HepG2 (cell line): ENCODE measurements at regions not wholly inside any gene's neighbourhood (a gene's known extent, or its start where the extent isn't known, plus 50 kb on each side); places are given as distances from the start of the nearest gene placed in this dataset.

Experiments used
- ATAC-seq: fragments of 200-7000 bp; cut with Tn5 transposase; 3 replicates; pipeline ENCODE4 v1.9.1; 2020; ENCODE audit warnings: mild to moderate bottlenecking, moderate library complexity
- BruUV-seq: library from RNA; stranded (reverse); fragments of 400-500 nt; replicated peaks from 2 replicates; lab custom pipeline; 2021; lab: Mats Ljungman, UMichigan
- CTCF ChIA-PET: fragments of 300-600 bp; formaldehyde crosslinking; extraction: SDS; loops from one replicate; lab custom pipeline; 2021; ENCODE audit warnings: low total read pairs, inconsistent platforms, low intra/inter-chr PET ratio; lab: Yijun Ruan, JAX
- POLR2A ChIA-PET: fragments of 350-600 bp; sonication (Branson Sonifier 250); formaldehyde crosslinking; loops from one replicate; lab custom pipeline; 2020; ENCODE audit warnings: antibody characterized with exemption, inconsistent platforms; lab: Yijun Ruan, JAX
- DNase-seq: peaks from one replicate; pipeline ENCODE4 v3.0.0-alpha.2; 2015; ENCODE audit warnings: low spot score
- FAIRE-seq: peaks from 3 replicates; lab custom pipeline; 2011; peaks lifted over from hg19 to GRCh38; lab: Jason Lieb, UNC
- H2AFZ ChIP-seq: one replicate; pipeline ENCODE4 v1.6.1; 2011; ENCODE audit warnings: low read length, inconsistent platforms
- H3K27ac ChIP-seq: fragments of 300-600 bp; 3 replicates; pipeline ENCODE4 v1.8.0; 2011; ENCODE audit warnings: mixed run types, mild to moderate bottlenecking, mixed read lengths, low read length, inconsistent platforms; ENCODE audit not compliant: insufficient read depth; ENCODE audit errors: extremely low read length
- H3K27me3 ChIP-seq, 2 experiments: fragments of 200-600 bp in 1 of 2; 2 replicates in 1 of 2; 3 replicates in 1 of 2; pipeline versions ENCODE4 v1.6.0 to v1.8.0; 2011; ENCODE audit warnings: low read length in 2 of 2, mild to moderate bottlenecking in 2 of 2, moderate library complexity in 2 of 2, inconsistent platforms in 1 of 2; ENCODE audit not compliant: insufficient read depth in 2 of 2, control insufficient read depth in 1 of 2
- H3K36me3 ChIP-seq, 2 experiments: fragments of 200-600 bp in 1 of 2; replicated peaks in 1 of 2; 2 replicates in 1 of 2; 3 replicates in 1 of 2; pipeline versions ENCODE4 v1.5.1 to v1.8.0; 2011; ENCODE audit warnings: low read length in 2 of 2, inconsistent platforms in 1 of 2; ENCODE audit not compliant: insufficient read depth in 2 of 2, control insufficient read depth in 1 of 2
- H3K4me1 ChIP-seq: 2 replicates; pipeline ENCODE4 v1.5.1; 2012; ENCODE audit warnings: low read length, inconsistent platforms; ENCODE audit not compliant: insufficient read depth
- H3K4me2 ChIP-seq: 2 replicates; pipeline ENCODE4 v1.6.0; 2011; ENCODE audit warnings: low read depth, low read length, inconsistent platforms
- H3K4me3 ChIP-seq, 3 experiments: fragments of 200-600 bp in 1 of 3; sonication (generic), shearing (Covaris generic) in 1 of 3; replicated peaks in 1 of 3; 2 replicates each; pipeline ENCODE4 v1.5.1; 2011 to 2016; ENCODE audit warnings: low read length in 3 of 3, inconsistent platforms in 2 of 3, low read depth in 2 of 3, mild to moderate bottlenecking in 2 of 3, control low read depth in 1 of 3, mixed read lengths in 1 of 3; ENCODE audit not compliant: insufficient read depth in 1 of 3
- H3K79me2 ChIP-seq: one replicate; pipeline ENCODE4 v1.6.1; 2011; ENCODE audit warnings: low read length, inconsistent platforms; ENCODE audit not compliant: insufficient read depth
- H3K9ac ChIP-seq: 2 replicates; pipeline ENCODE4 v1.6.0; 2011; ENCODE audit warnings: mild to moderate bottlenecking, low read depth, low read length, inconsistent platforms; ENCODE audit not compliant: insufficient read depth
- H3K9me3 ChIP-seq: 2 replicates; pipeline ENCODE4 v1.5.1; 2012; ENCODE audit warnings: mild to moderate bottlenecking, low read length
- H4K20me1 ChIP-seq: 2 replicates; pipeline ENCODE4 v1.6.0; 2011; ENCODE audit warnings: inconsistent platforms, mild to moderate bottlenecking, low read length, moderate library complexity; ENCODE audit not compliant: insufficient read depth
- MNT ChIP-seq: fragments of 450-650 bp; IDR thresholded peaks from 2 replicates; pipeline ENCODE4 v1.6.1; 2016
- PBX2 ChIP-seq: IDR thresholded peaks from 2 replicates; pipeline ENCODE4 v1.6.1; 2016; ENCODE audit warnings: control low read depth
- POGZ ChIP-seq: sonication (generic); formaldehyde crosslinking; IDR thresholded peaks from 2 replicates; pipeline ENCODE4 v1.4.0; 2020; ENCODE audit warnings: mild to moderate bottlenecking, missing genetic modification reagents
- SRSF4 ChIP-seq: fragments of 200-400 bp; formaldehyde crosslinking; IDR thresholded peaks from one replicate; pipeline ENCODE4 v1.6.1; 2018; ENCODE audit warnings: mild to moderate bottlenecking, low read depth, low read length, moderate library complexity; ENCODE audit not compliant: poor library complexity, severe bottlenecking
- THRA ChIP-seq: sonication (generic); formaldehyde crosslinking; IDR thresholded peaks from 2 replicates; pipeline ENCODE4 v1.4.0; 2020; ENCODE audit warnings: missing genetic modification reagents, borderline replicate concordance
- ZKSCAN5 ChIP-seq: sonication (generic); formaldehyde crosslinking; IDR thresholded peaks from 2 replicates; pipeline ENCODE4 v1.5.1; 2020; ENCODE audit warnings: mild to moderate bottlenecking, missing genetic modification reagents
- ZNF160 ChIP-seq: sonication (generic); formaldehyde crosslinking; IDR thresholded peaks from 2 replicates; pipeline ENCODE4 v1.8.0; 2022; ENCODE audit warnings: mild to moderate bottlenecking, inconsistent platforms, missing genetic modification reagents
- ZNF225 ChIP-seq: sonication (generic); formaldehyde crosslinking; IDR thresholded peaks from 2 replicates; pipeline ENCODE4 v1.4.0; 2020; ENCODE audit warnings: mild to moderate bottlenecking, missing genetic modification reagents
- ZNF574 ChIP-seq: sonication (generic); formaldehyde crosslinking; IDR thresholded peaks from 2 replicates; pipeline ENCODE4 v1.4.0; 2020; ENCODE audit warnings: missing genetic modification reagents
- ZNF878 ChIP-seq: sonication (generic); formaldehyde crosslinking; IDR thresholded peaks from 2 replicates; pipeline ENCODE4 v1.8.1; 2023; ENCODE audit warnings: mild to moderate bottlenecking, missing genetic modification reagents, moderate library complexity
- ZNF883 ChIP-seq: sonication (generic); formaldehyde crosslinking; IDR thresholded peaks from 2 replicates; pipeline ENCODE4 v1.5.1; 2020; ENCODE audit warnings: mild to moderate bottlenecking, missing genetic modification reagents; ENCODE audit errors: not compliant biosample characterization
- WGBS: methylation state at CpG from one replicate; pipeline ENCODE4 v1.1.6; 2017; ENCODE audit warnings: low lambda C conversion rate; 5-methylcytosine and 5-hydroxymethylcytosine counted together
- in situ Hi-C: cut with HindIII; loops from 2 replicates; pipeline ENCODE4 v1.10.0; 2017; ENCODE audit warnings: low pct_unique_long_range_greater_than_20kb; ENCODE audit not compliant: extremely low pct_ligation_motif_present
- intact Hi-C: fragments of 100-400 bp; cut with micrococcal nuclease; formaldehyde crosslinking; loops from one replicate; pipeline ENCODE4 v1.10.0; 2022; ENCODE audit not compliant: unreplicated experiment

- DNase-seq: no peak
- H3K4me2 ChIP-seq: no peak overlapping the region
- FAIRE-seq: no peak
- intact Hi-C loops (no loop called here), in situ Hi-C loops (no loop called here)
- H4K20me1 ChIP-seq: no peaks in the 10 kb centered on the region
- H3K4me1 ChIP-seq: no peaks in the 10 kb centered on the region
- H3K9ac ChIP-seq: no peak overlapping the region
- no peaks in the 10 kb centered on the region for H3K79me2 ChIP-seq
- CTCF ChIA-PET: no interaction called here
- H2AFZ ChIP-seq: no peak overlapping the region
- no peak overlapping the region for H3K27ac ChIP-seq
- POLR2A ChIA-PET: no interaction called here
- H3K9me3 ChIP-seq: no peaks in the 10 kb centered on the region
- TF ChIP-seq ZNF878 (no peak), THRA (CRISPR knock-in tag) (no peak), ZNF574 (CRISPR knock-in tag) (no peak), ZNF225 (no peak), POGZ (CRISPR knock-in tag) (no peak), ZKSCAN5 (CRISPR knock-in tag) (no peak), ZNF160 (CRISPR knock-in tag) (no peak), PBX2 (CRISPR knock-in tag) (no peak), MNT (no peak), ZNF883 (no peak), SRSF4 (no peak)
- H3K27me3 ChIP-seq: no peaks in the 10 kb centered on the region
- WGBS: 94% methylated on average over 5 of the region's 5 CpGs
- no peaks in the 10 kb centered on the region for H3K36me3 ChIP-seq
- no peak overlapping the region for H3K4me3 ChIP-seq
- BruUV-seq: no TSS peak
- ATAC-seq: no peak
These were observed 276.5 kb upstream of the ZC3H15 start for GRCh38 chr2:186209532-186209931.
